Colonic mucosa (tissue), 4 donors: ENCODE measurements at regions not wholly inside any gene's neighbourhood (a gene's known extent, or its start where the extent isn't known, plus 50 kb on each side); places are given as distances from the start of the nearest gene placed in this dataset.

ENCODE experiments used
- DNase-seq: peaks from one replicate; pipeline ENCODE4 v3.0.0-alpha.2; 2020
- H3K27ac ChIP-seq: fragments of 200-600 bp; one replicate; pipeline ENCODE4 v1.8.0; 2021
- H3K27me3 ChIP-seq: fragments of 200-600 bp; one replicate; pipeline ENCODE4 v1.8.0; 2021
- H3K36me3 ChIP-seq: fragments of 200-600 bp; one replicate; pipeline ENCODE4 v1.8.0; 2021
- H3K4me1 ChIP-seq: fragments of 200-600 bp; one replicate; pipeline ENCODE4 v1.8.0; 2021; ENCODE audit warnings: mild to moderate bottlenecking
- H3K4me3 ChIP-seq: fragments of 200-600 bp; one replicate; pipeline ENCODE4 v1.8.0; 2021
- H3K9ac ChIP-seq, 2 donors: one replicate each; pipeline ENCODE4 v1.7.0; 2013; ENCODE audit warnings: control low read depth in 2 of 2, low read depth in 2 of 2, low read length in 2 of 2
- H3K9me3 ChIP-seq: fragments of 200-600 bp; one replicate; pipeline ENCODE4 v1.8.0; 2021
- intact Hi-C: fragments of 100-400 bp; cut with DNase I; formaldehyde crosslinking; loops from one replicate; pipeline ENCODE4 v1.14.1; 2022
- TF ChIP-seq, protein P1 (sequence below): fragments of 200-600 bp; IDR thresholded peaks from one replicate; pipeline ENCODE4 v1.8.0; 2022; ENCODE audit warnings: antibody characterized with exemption, mild to moderate bottlenecking
- donor health status: healthy.
- donor health status: DM: no; HTN: no; CAD: no.
- donor health status: DM: no; HTN: no; CAD: no.

DNA sequence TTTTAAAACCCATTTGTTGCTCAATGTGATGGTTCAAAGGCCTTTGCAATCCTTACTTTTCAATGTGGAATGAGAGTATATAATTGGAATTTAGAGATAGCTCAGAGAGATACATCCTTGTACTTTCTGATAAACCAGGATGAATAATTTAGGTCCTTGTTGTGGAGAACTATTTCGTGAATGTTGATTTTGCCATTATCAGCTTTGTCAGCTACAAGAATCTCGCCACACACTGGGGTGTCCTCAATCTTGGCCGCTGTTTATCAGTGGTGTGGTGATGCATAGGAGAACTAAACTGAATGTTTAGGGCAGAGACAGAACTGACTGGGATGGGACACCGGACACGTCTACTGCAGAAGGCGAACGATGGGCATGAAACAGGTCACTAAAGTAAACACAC, 111.2 kb upstream of the SLC35B3 start:
- H3K9ac ChIP-seq, result no peak overlapping the region
- intact Hi-C loops, result no loop called here
- no peaks in the 10 kb centered on the region for H3K27me3 ChIP-seq
- no peak overlapping the region for H3K27ac ChIP-seq
- TF ChIP-seq, protein P1, sequence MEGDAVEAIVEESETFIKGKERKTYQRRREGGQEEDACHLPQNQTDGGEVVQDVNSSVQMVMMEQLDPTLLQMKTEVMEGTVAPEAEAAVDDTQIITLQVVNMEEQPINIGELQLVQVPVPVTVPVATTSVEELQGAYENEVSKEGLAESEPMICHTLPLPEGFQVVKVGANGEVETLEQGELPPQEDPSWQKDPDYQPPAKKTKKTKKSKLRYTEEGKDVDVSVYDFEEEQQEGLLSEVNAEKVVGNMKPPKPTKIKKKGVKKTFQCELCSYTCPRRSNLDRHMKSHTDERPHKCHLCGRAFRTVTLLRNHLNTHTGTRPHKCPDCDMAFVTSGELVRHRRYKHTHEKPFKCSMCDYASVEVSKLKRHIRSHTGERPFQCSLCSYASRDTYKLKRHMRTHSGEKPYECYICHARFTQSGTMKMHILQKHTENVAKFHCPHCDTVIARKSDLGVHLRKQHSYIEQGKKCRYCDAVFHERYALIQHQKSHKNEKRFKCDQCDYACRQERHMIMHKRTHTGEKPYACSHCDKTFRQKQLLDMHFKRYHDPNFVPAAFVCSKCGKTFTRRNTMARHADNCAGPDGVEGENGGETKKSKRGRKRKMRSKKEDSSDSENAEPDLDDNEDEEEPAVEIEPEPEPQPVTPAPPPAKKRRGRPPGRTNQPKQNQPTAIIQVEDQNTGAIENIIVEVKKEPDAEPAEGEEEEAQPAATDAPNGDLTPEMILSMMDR, result no peak
- H3K9me3 ChIP-seq, result no peaks in the 10 kb centered on the region
- H3K36me3 ChIP-seq, result no peaks in the 10 kb centered on the region
- DNase-seq, result no peak
- no peak overlapping the region for H3K4me3 ChIP-seq
- H3K4me1 ChIP-seq, result no peaks in the 10 kb centered on the region

DNA sequence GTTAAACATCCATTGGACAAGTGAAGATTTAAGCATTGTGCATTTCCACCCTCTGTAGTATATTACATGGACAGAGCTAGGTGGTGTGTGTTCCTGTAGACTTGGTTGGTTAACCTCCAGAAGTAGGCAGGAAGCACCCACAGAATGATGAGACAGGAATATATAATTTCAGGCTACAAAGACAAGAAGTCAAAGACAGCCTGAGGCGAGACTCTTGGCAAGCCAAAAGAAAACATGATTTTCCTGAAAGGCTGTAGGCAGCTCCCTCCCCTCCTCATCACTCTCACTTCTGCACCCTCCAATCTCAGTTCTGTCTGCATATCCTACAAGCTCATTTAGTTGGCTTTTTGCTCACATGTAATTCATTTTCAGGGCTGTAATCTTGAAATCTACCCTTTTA, 110.0 kb upstream of the SLC35B3 start:
- no peak for DNase-seq
- Histone ChIP-seq H3K27me3 (no peaks in the 10 kb centered on the region), H3K36me3 (no peaks in the 10 kb centered on the region), H3K4me3 (no peak overlapping the region), H3K9ac (no peak overlapping the region), H3K4me1 (no peaks in the 10 kb centered on the region), H3K27ac (no peak overlapping the region), H3K9me3 (no peaks in the 10 kb centered on the region)
- TF ChIP-seq, protein P1, result no peak
- intact Hi-C loops, result no loop called here

DNA sequence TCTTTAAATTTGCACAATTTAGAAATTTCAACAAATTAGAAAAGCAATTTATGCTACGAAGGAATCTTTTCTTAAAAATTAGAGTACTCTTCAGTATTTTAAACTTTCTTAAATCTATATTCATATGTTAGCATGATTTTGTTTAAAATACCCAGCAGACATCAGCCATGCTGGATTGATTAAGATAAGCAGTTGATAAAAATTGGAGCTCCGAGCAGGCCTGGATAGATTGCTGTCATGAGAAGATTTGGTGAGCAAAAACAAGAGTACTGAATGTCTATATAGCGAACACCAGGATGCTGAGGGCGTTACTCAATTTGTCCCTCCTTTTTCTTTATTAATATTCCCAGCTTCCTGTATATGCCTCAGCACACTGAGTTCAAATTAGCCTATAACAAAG, 108.4 kb upstream of the SLC35B3 start:
- H3K4me3 ChIP-seq, result no peak overlapping the region
- H3K9me3 ChIP-seq, result no peaks in the 10 kb centered on the region
- H3K4me1 ChIP-seq, result no peaks in the 10 kb centered on the region
- no peaks in the 10 kb centered on the region for H3K27me3 ChIP-seq
- no peak for DNase-seq
- H3K9ac ChIP-seq, result no peak overlapping the region
- intact Hi-C loops, result no loop called here
- H3K36me3 ChIP-seq, result no peaks in the 10 kb centered on the region
- TF ChIP-seq, protein P1, result no peak
- no peak overlapping the region for H3K27ac ChIP-seq

DNA sequence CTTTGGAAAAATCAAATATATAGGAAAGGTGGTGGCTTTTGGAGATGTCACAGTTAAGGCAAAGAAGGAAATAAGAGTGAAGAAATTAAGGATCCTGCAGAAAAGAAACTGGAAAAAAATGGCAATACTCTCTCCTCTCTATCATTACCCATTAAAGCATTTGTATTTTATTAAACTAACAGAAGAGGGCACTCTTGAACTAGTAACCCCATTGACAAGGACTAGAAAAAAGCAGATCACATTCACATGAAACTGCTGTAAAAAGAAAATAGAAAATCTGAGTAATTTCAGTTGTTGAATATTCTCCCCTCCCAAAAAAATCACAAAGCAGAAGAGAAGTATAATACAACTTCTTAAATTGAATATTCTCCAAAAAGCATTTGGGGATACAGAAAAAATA, 104.1 kb upstream of the SLC35B3 start:
- TF ChIP-seq, protein P1, result peak; percentile 22
- no peak overlapping the region for H3K4me3 ChIP-seq
- no peaks in the 10 kb centered on the region for H3K4me1 ChIP-seq
- H3K9me3 ChIP-seq, result no peaks in the 10 kb centered on the region
- intact Hi-C loops, result no loop called here
- H3K27me3 ChIP-seq, result no peaks in the 10 kb centered on the region
- DNase-seq, result no peak
- H3K36me3 ChIP-seq, result no peaks in the 10 kb centered on the region
- H3K9ac ChIP-seq, result no peak overlapping the region
- H3K27ac ChIP-seq, result no peak overlapping the region

DNA sequence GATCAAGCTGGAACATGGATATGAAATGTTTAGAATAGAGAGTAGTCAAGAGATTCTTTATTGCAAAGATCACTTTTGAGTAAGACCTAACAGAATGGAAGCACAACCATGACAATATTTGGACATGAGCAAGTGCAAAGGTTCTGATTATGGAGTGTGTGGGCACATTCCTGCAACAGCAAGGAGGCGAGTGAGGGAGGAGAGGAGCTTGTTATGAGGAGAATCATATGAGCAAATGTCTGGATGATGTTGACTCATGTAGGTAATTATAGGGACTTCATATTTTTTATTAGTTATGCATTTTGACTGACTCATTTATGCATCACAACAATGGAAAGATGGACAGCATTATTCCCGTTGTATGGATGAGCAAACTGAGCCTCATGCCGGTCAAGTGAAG, 100.8 kb upstream of the SLC35B3 start:
- intact Hi-C loops, result no loop called here
- Histone ChIP-seq H3K9ac (no peak overlapping the region), H3K9me3 (no peaks in the 10 kb centered on the region), H3K4me1 (no peaks in the 10 kb centered on the region), H3K27me3 (no peaks in the 10 kb centered on the region), H3K4me3 (no peak overlapping the region), H3K36me3 (no peaks in the 10 kb centered on the region), H3K27ac (no peak overlapping the region)
- DNase-seq, result no peak
- TF ChIP-seq, protein P1, result no peak

DNA sequence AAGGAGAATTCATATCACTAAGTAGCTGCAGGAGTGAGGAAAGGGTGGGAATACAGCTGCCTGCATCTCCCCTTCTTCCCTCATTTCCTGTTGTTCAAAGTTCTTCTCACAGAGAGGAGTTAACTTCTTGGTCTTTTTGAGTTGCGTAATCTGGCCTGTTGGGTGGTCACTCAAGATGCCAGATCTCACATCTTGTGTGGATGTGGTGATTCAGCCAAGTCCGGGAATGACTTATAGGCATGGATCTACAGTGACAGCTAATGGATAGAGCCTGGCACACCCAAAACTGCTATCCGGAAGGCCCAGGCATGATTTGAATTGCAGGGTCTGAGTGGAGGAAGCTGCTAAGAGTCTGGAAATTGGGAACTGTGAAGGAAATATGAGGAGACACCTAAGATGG, 100.2 kb upstream of the SLC35B3 start:
- Histone ChIP-seq H3K36me3 (no peaks in the 10 kb centered on the region), H3K4me1 (no peaks in the 10 kb centered on the region), H3K27me3 (no peaks in the 10 kb centered on the region), H3K9ac (no peak overlapping the region), H3K9me3 (no peaks in the 10 kb centered on the region), H3K27ac (no peak overlapping the region), H3K4me3 (no peak overlapping the region)
- TF ChIP-seq, protein P1, result no peak
- intact Hi-C loops, result no loop called here
- DNase-seq, result no peak
